KMS-11 (cell line): ENCODE measurements at regions not wholly inside any gene's neighbourhood (a gene's known extent, or its start where the extent isn't known, plus 50 kb on each side); places are given as distances from the start of the nearest gene placed in this dataset.

Source experiments
- H2AFZ ChIP-seq: fragments of 200-600 bp; sonication (generic); 2 replicates; pipeline ENCODE4 v1.6.1; 2016; ENCODE audit warnings: antibody characterized with exemption, mixed run types, low read depth
- H3K27ac ChIP-seq: fragments of 200-600 bp; sonication (generic); 2 replicates; pipeline ENCODE4 v1.6.1; 2016; ENCODE audit warnings: mild to moderate bottlenecking, mixed run types
- H3K27me3 ChIP-seq: fragments of 200-600 bp; sonication (generic); 2 replicates; pipeline ENCODE4 v1.6.1; 2017; ENCODE audit warnings: mild to moderate bottlenecking, low read depth, mixed run types, moderate library complexity; ENCODE audit not compliant: insufficient read depth
- H3K36me3 ChIP-seq: fragments of 200-600 bp; sonication (generic); 2 replicates; pipeline ENCODE4 v1.6.1; 2017; ENCODE audit warnings: mild to moderate bottlenecking, mixed run types; ENCODE audit not compliant: insufficient read depth
- H3K4me1 ChIP-seq: fragments of 200-600 bp; sonication (generic); 2 replicates; pipeline ENCODE4 v1.6.1; 2016; ENCODE audit warnings: mild to moderate bottlenecking, low read depth, mixed run types; ENCODE audit not compliant: poor library complexity, severe bottlenecking
- H3K4me2 ChIP-seq: fragments of 200-600 bp; sonication (generic); 2 replicates; pipeline ENCODE4 v1.7.0; 2016; ENCODE audit warnings: mild to moderate bottlenecking, mixed run types
- H3K4me3 ChIP-seq: fragments of 200-600 bp; sonication (generic); IDR thresholded peaks from 2 replicates; pipeline ENCODE4 v1.6.1; 2017; ENCODE audit warnings: low read depth, low read length, mixed read lengths; ENCODE audit not compliant: insufficient read depth
- H3K79me2 ChIP-seq: fragments of 200-600 bp; sonication (generic); 2 replicates; pipeline ENCODE4 v1.6.1; 2016; ENCODE audit warnings: low read depth, mixed run types; ENCODE audit not compliant: insufficient read depth
- H3K9ac ChIP-seq: fragments of 200-600 bp; sonication (generic); 2 replicates; pipeline ENCODE4 v1.6.1; 2016; ENCODE audit warnings: mild to moderate bottlenecking, mixed run types
- H4K20me1 ChIP-seq: fragments of 200-600 bp; sonication (generic); 2 replicates; pipeline ENCODE4 v1.6.1; 2016; ENCODE audit warnings: mild to moderate bottlenecking, mixed run types; ENCODE audit not compliant: insufficient read depth
- CTCF ChIP-seq: fragments of 200-600 bp; sonication (generic); conservative IDR thresholded peaks from 2 replicates; pipeline ENCODE4 v1.6.1; 2017; ENCODE audit warnings: low read depth, mild to moderate bottlenecking, antibody characterized with exemption, low read length, moderate library complexity, mixed read lengths

- H3K27me3 ChIP-seq, result no peaks in the 10 kb centered on the region
- no peak overlapping the region for H3K27ac ChIP-seq
- no peak for TF ChIP-seq CTCF
- H2AFZ ChIP-seq, result no peak overlapping the region
- no peaks in the 10 kb centered on the region for H3K79me2 ChIP-seq
- H3K4me1 ChIP-seq, result no peaks in the 10 kb centered on the region
- H3K4me3 ChIP-seq, result no peak overlapping the region
- no peaks in the 10 kb centered on the region for H4K20me1 ChIP-seq
- H3K36me3 ChIP-seq, result no peaks in the 10 kb centered on the region
- H3K4me2 ChIP-seq, result no peak overlapping the region
- H3K9ac ChIP-seq, result no peak overlapping the region
Measured at GRCh38 chr2:10186868-10187535, 64.5 kb downstream of the RRM2 start.

- no peaks in the 10 kb centered on the region for H3K4me1 ChIP-seq
- no peak overlapping the region for H2AFZ ChIP-seq
- no peaks in the 10 kb centered on the region for H3K36me3 ChIP-seq
- H4K20me1 ChIP-seq, result no peaks in the 10 kb centered on the region
- no peak overlapping the region for H3K9ac ChIP-seq
- no peak overlapping the region for H3K27ac ChIP-seq
- TF ChIP-seq CTCF, result no peak
- H3K4me2 ChIP-seq, result no peak overlapping the region
- H3K79me2 ChIP-seq, result no peaks in the 10 kb centered on the region
- no peaks in the 10 kb centered on the region for H3K27me3 ChIP-seq
- H3K4me3 ChIP-seq, result no peak overlapping the region
Measured at GRCh38 chr2:10187661-10188060, 65.1 kb downstream of the RRM2 start.

DNA sequence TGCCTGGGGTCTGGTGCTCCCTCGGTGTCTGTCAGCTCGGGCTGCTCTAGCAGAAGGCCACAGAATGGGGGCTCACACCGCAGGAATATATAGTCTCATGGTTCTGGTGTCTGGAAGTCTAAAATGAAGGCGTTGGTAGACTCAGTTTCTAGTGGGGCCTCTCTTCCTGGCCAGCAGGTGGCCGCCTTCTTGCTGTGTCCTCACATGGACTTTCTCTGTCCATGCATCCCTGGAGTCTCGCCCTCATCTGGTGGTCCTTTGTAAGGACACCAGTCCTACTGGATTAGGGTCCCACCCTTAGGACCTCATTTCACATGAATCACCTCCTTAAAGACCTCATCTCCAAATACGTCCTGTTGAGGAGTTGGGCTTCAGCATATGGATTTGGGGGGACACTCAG lies 65.7 kb downstream of the RRM2 start:
- Histone ChIP-seq H3K27me3 (no peaks in the 10 kb centered on the region), H4K20me1 (no peaks in the 10 kb centered on the region), H3K4me2 (no peak overlapping the region), H3K9ac (no peak overlapping the region), H3K27ac (no peak overlapping the region), H2AFZ (no peak overlapping the region), H3K4me1 (no peaks in the 10 kb centered on the region), H3K79me2 (no peaks in the 10 kb centered on the region), H3K4me3 (no peak overlapping the region), H3K36me3 (no peaks in the 10 kb centered on the region)
- TF ChIP-seq CTCF, result no peak

DNA sequence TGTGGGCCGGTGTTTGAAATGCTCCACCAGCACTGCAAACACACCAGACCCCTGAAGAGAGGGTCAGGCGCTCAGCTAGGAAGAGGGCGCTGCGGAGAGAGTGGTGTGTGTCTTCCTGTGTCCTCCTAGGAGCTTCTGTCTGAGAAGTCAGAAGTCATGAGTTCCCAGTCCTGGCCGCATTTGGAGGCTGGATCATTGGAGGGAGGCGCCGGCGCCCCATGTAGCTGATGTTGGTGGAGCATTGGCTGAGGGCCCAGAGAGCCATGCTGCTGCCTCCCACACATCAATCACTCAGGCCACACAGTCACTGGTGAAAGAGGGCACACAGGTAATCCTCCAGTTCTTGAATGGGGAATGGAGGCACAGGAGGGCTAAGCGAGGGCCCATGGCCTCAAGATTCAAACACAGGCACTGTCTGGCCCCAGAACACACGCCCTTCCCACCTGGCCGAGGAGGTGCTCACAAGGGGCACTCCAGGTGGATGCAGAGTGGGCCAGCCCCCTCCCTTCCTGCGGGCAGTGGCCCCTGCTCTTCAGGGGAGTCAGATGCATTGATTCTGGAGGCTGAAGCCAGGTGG lies 66.3 kb downstream of the RRM2 start:
- H3K4me3 ChIP-seq, result no peak overlapping the region
- H3K79me2 ChIP-seq, result no peaks in the 10 kb centered on the region
- H2AFZ ChIP-seq, result no peak overlapping the region
- no peak overlapping the region for H3K27ac ChIP-seq
- H3K4me1 ChIP-seq, result no peaks in the 10 kb centered on the region
- no peaks in the 10 kb centered on the region for H4K20me1 ChIP-seq
- H3K4me2 ChIP-seq, result no peak overlapping the region
- no peak overlapping the region for H3K9ac ChIP-seq
- no peaks in the 10 kb centered on the region for H3K36me3 ChIP-seq
- no peaks in the 10 kb centered on the region for H3K27me3 ChIP-seq
- TF ChIP-seq CTCF, result no peak
